ENCODE measurements at regions not wholly inside any gene's neighbourhood (a gene's known extent, or its start where the extent isn't known, plus 50 kb on each side); places are given as distances from the start of the nearest gene placed in this dataset.

GRCh38 chr2:201953880-201954279 lies 79.8 kb upstream of the FZD7 start:
- no peaks in the 10 kb centered on the region for H3K9me1 ChIP-seq (replicated peaks; ENCODE audit: control insufficient read depth, extremely low read depth, insufficient read depth, low read length)
- no peaks in the 10 kb centered on the region for H3K9me3 ChIP-seq (replicated peaks; ENCODE audit: control insufficient read depth, insufficient read depth, low read length)
- intact Hi-C loops (cut with micrococcal nuclease) (no loop called here), dilution Hi-C loops (cut with MboI; ENCODE audit: extremely low pct_ligation_motif_present, low sequenced_read_pairs) (no loop called here)
- no peak for DNase-seq (ENCODE audit: low read depth, low spot score)
- no peak overlapping the region for H3K9ac ChIP-seq (replicated peaks; ENCODE audit: extremely low read depth, insufficient read depth, low read length)
- no peak overlapping the region for H2AFZ ChIP-seq (ENCODE audit: low read depth, low read length)
- no peak for TF ChIP-seq POLR2A (IDR thresholded peaks at IDR 0.05; ENCODE audit: low read depth, low read length)
- no peaks in the 10 kb centered on the region for H3K4me1 ChIP-seq (ENCODE audit: control insufficient read depth, extremely low read depth, insufficient read depth, low read length)
- POLR2A ChIA-PET: no interaction called here
- BruUV-seq (replicated peaks): no TSS peak
- no peaks in the 10 kb centered on the region for H4K20me1 ChIP-seq (replicated peaks; ENCODE audit: control insufficient read depth, extremely low read depth, insufficient read depth, low read length)
- FAIRE-seq: no peak
- no peak overlapping the region for H3K27ac ChIP-seq (ENCODE audit: insufficient read depth, low read depth, low read length)
- no peak overlapping the region for H3K4me3 ChIP-seq (replicated peaks in 1 of 3; ENCODE audit: insufficient read depth in 1 of 3, low read depth in 1 of 3, low read length in 3 of 3)
- H3K79me2 ChIP-seq (ENCODE audit: control insufficient read depth, insufficient read depth, low read length): no peaks in the 10 kb centered on the region
- H3K27me3 ChIP-seq (ENCODE audit: control insufficient read depth in 2 of 2, insufficient read depth in 2 of 2, low read length in 2 of 2): peaks cover 5 to 13% of the 10 kb centered on the region in 2 experiments
- CTCF ChIA-PET: interaction anchor here (1.2 kb wide), 1 partner anchor 13 kb away, joined by 3 read pairs; no protein-coding TSS in a partner anchor
- H3K36me3 ChIP-seq (ENCODE audit: control insufficient read depth in 2 of 2, extremely low read depth in 1 of 2, insufficient read depth in 2 of 2, low read length in 2 of 2): no peaks in the 10 kb centered on the region
- no peak overlapping the region for H3K4me2 ChIP-seq (ENCODE audit: insufficient read depth, low read length)

DNA sequence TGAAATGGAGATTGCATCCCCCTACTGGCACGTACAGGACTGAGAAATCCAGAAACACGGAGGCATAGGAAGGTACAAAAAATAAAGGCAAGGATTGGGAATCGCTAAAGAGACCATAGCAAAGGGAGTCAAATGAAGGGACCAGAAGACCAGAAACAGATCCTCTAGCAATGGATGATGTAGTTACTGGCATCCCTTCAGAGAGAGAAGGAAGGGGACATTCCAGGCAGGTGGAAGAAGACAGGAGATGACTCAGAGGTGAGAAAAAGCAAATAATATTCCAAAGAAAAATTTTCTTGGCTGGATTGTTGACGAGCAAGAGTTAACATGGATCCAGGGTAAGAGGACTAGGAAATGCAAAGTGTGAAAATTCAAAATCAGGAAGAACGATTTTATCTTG lies 78.4 kb upstream of the FZD7 start:
- Histone ChIP-seq H3K9me1 (replicated peaks; ENCODE audit: control insufficient read depth, extremely low read depth, insufficient read depth, low read length) (no peaks in the 10 kb centered on the region), H3K36me3 (ENCODE audit: control insufficient read depth in 2 of 2, extremely low read depth in 1 of 2, insufficient read depth in 2 of 2, low read length in 2 of 2) (no peaks in the 10 kb centered on the region), H3K79me2 (ENCODE audit: control insufficient read depth, insufficient read depth, low read length) (no peaks in the 10 kb centered on the region), H3K9me3 (replicated peaks; ENCODE audit: control insufficient read depth, insufficient read depth, low read length) (no peaks in the 10 kb centered on the region), H3K27me3 (ENCODE audit: control insufficient read depth in 2 of 2, insufficient read depth in 2 of 2, low read length in 2 of 2) (peaks cover 6% of the 10 kb centered on the region in 2 experiments), H2AFZ (ENCODE audit: low read depth, low read length) (no peak overlapping the region), H3K4me1 (ENCODE audit: control insufficient read depth, extremely low read depth, insufficient read depth, low read length) (no peaks in the 10 kb centered on the region), H3K4me2 (ENCODE audit: insufficient read depth, low read length) (no peak overlapping the region), H3K9ac (replicated peaks; ENCODE audit: extremely low read depth, insufficient read depth, low read length) (no peak overlapping the region), H3K4me3 (replicated peaks in 1 of 3; ENCODE audit: insufficient read depth in 1 of 3, low read depth in 1 of 3, low read length in 3 of 3) (no peak overlapping the region), H4K20me1 (replicated peaks; ENCODE audit: control insufficient read depth, extremely low read depth, insufficient read depth, low read length) (no peaks in the 10 kb centered on the region), H3K27ac (ENCODE audit: insufficient read depth, low read depth, low read length) (no peak overlapping the region)
- POLR2A ChIA-PET: no interaction called here
- dilution Hi-C loops (cut with MboI; ENCODE audit: extremely low pct_ligation_motif_present, low sequenced_read_pairs): no loop called here
- CTCF ChIA-PET: interaction anchor here (0.8 kb wide), 1 partner anchor 17 kb away, joined by 3 read pairs; no protein-coding TSS in a partner anchor
- no peak for TF ChIP-seq JUN (IDR thresholded peaks at IDR 0.05; ENCODE audit: borderline replicate concordance, insufficient read depth, insufficient read length, low read depth)
- TF ChIP-seq FOS (IDR thresholded peaks at IDR 0.05; ENCODE audit: borderline replicate concordance, insufficient read depth, low read length): no peak
- TF ChIP-seq, protein P1, sequence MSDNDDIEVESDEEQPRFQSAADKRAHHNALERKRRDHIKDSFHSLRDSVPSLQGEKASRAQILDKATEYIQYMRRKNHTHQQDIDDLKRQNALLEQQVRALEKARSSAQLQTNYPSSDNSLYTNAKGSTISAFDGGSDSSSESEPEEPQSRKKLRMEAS (IDR thresholded peaks at IDR 0.05; ENCODE audit: insufficient read depth, insufficient read length): no peak
- no peak for TF ChIP-seq POLR2A (IDR thresholded peaks at IDR 0.05; ENCODE audit: low read depth, low read length)
- no peak for TF ChIP-seq POLR2AphosphoS5 (IDR thresholded peaks at IDR 0.05; ENCODE audit: insufficient read depth, low read depth, low read length)
- TF ChIP-seq EZH2 (IDR thresholded peaks at IDR 0.05; ENCODE audit: borderline replicate concordance, low read depth, low read length, severe bottlenecking): no peak
- TF ChIP-seq, protein P2, sequence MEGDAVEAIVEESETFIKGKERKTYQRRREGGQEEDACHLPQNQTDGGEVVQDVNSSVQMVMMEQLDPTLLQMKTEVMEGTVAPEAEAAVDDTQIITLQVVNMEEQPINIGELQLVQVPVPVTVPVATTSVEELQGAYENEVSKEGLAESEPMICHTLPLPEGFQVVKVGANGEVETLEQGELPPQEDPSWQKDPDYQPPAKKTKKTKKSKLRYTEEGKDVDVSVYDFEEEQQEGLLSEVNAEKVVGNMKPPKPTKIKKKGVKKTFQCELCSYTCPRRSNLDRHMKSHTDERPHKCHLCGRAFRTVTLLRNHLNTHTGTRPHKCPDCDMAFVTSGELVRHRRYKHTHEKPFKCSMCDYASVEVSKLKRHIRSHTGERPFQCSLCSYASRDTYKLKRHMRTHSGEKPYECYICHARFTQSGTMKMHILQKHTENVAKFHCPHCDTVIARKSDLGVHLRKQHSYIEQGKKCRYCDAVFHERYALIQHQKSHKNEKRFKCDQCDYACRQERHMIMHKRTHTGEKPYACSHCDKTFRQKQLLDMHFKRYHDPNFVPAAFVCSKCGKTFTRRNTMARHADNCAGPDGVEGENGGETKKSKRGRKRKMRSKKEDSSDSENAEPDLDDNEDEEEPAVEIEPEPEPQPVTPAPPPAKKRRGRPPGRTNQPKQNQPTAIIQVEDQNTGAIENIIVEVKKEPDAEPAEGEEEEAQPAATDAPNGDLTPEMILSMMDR (IDR thresholded peaks at IDR 0.05; ENCODE audit: extremely low read depth in 1 of 2, insufficient read depth in 1 of 2, low read depth in 1 of 2, low read length in 2 of 2): no peak
- no peak for TF ChIP-seq MYC (IDR thresholded peaks at IDR 0.05; ENCODE audit: low read depth, low read length)
- no peak for TF ChIP-seq GATA2 (IDR thresholded peaks at IDR 0.05; ENCODE audit: insufficient read depth, insufficient read length, low read depth, low read length)
- DNase-seq (ENCODE audit: low read depth, low spot score) (no peak), FAIRE-seq (no peak)
- no TSS peak for BruUV-seq (replicated peaks)
- intact Hi-C loops (cut with micrococcal nuclease): no loop called here

Measured in endothelial cell of umbilical vein (primary cell).